SK-N-SH treated with all-trans-retinoic acid at 6 μM for 48 hours (cell line): ENCODE measurements at regions not wholly inside any gene's neighbourhood (a gene's known extent, or its start where the extent isn't known, plus 50 kb on each side); places are given as distances from the start of the nearest gene placed in this dataset.

Experiments
- ATAC-seq: fragments of 200-7000 bp; cut with Tn5 transposase; 3 replicates; pipeline ENCODE4 v1.9.1; 2020; ENCODE audit warnings: mild to moderate bottlenecking, moderate library complexity
- ARNTL ChIP-seq: fragments of 450-650 bp; formaldehyde crosslinking; IDR thresholded peaks from 2 replicates; pipeline ENCODE4 v1.5.0; 2020; ENCODE audit warnings: low read depth, mild to moderate bottlenecking, moderate library complexity, borderline replicate concordance
- CSDC2 ChIP-seq: fragments of 250-450 bp; sonication (Bioruptor Pico); IDR thresholded peaks from 2 replicates; pipeline ENCODE4 v1.5.0; 2020; ENCODE audit warnings: mild to moderate bottlenecking, moderate library complexity
- ESRRG ChIP-seq: fragments of 250-450 bp; sonication (Bioruptor Pico); IDR thresholded peaks from 2 replicates; pipeline ENCODE4 v1.6.1; 2021; ENCODE audit warnings: mild to moderate bottlenecking
- GLIS3 ChIP-seq: fragments of 250-450 bp; sonication (Bioruptor Pico); IDR thresholded peaks from 2 replicates; pipeline ENCODE4 v1.5.0; 2020; ENCODE audit warnings: mild to moderate bottlenecking, moderate library complexity
- ISL1 ChIP-seq: fragments of 250-450 bp; sonication (Bioruptor Pico); IDR thresholded peaks from 2 replicates; pipeline ENCODE4 v2.1.2; 2022; ENCODE audit warnings: mild to moderate bottlenecking, moderate library complexity
- OSR1 ChIP-seq: fragments of 250-450 bp; sonication (Bioruptor Pico); IDR thresholded peaks from 2 replicates; pipeline ENCODE4 v1.8.0; 2022; ENCODE audit warnings: moderate library complexity, mild to moderate bottlenecking, inconsistent platforms
- PPARA ChIP-seq: fragments of 250-450 bp; sonication (Bioruptor Pico); IDR thresholded peaks from 2 replicates; pipeline ENCODE4 v1.5.0; 2020; ENCODE audit warnings: mild to moderate bottlenecking, borderline replicate concordance
- RARB ChIP-seq: fragments of 250-450 bp; sonication (Bioruptor Pico); IDR thresholded peaks from 2 replicates; pipeline ENCODE4 v1.8.0; 2021; ENCODE audit warnings: mild to moderate bottlenecking, moderate library complexity
- SNAI2 ChIP-seq: fragments of 250-450 bp; sonication (Bioruptor Pico); IDR thresholded peaks from 2 replicates; pipeline ENCODE4 v1.5.0; 2020; ENCODE audit warnings: mild to moderate bottlenecking, moderate library complexity
- TCF4 ChIP-seq: fragments of 250-450 bp; sonication (Bioruptor Pico); IDR thresholded peaks from 2 replicates; pipeline ENCODE4 v1.8.0; 2021; ENCODE audit warnings: mild to moderate bottlenecking, moderate library complexity, borderline replicate concordance
- TOX ChIP-seq: fragments of 250-450 bp; sonication (Bioruptor Pico); IDR thresholded peaks from 2 replicates; pipeline ENCODE4 v1.8.0; 2021; ENCODE audit warnings: mild to moderate bottlenecking, moderate library complexity, borderline replicate concordance
- ZC3H10 ChIP-seq: fragments of 250-450 bp; sonication (Bioruptor Pico); IDR thresholded peaks from 2 replicates; pipeline ENCODE4 v1.5.1; 2021; ENCODE audit warnings: mild to moderate bottlenecking, moderate library complexity
- ZFP3 ChIP-seq: fragments of 250-450 bp; sonication (Bioruptor Pico); IDR thresholded peaks from 2 replicates; pipeline ENCODE4 v1.5.0; 2020; ENCODE audit warnings: mild to moderate bottlenecking, moderate library complexity
- ZFP30 ChIP-seq: fragments of 450-650 bp; formaldehyde crosslinking; IDR thresholded peaks from 2 replicates; pipeline ENCODE4 v1.5.0; 2022; ENCODE audit warnings: mild to moderate bottlenecking, moderate library complexity
- ZNF565 ChIP-seq: fragments of 450-650 bp; formaldehyde crosslinking; conservative IDR thresholded peaks from 2 replicates; pipeline ENCODE4 v1.5.0; 2020; ENCODE audit warnings: low read depth, mild to moderate bottlenecking, moderate library complexity
- ZNF70 ChIP-seq: fragments of 450-650 bp; formaldehyde crosslinking; IDR thresholded peaks from 2 replicates; pipeline ENCODE4 v1.5.0; 2020; ENCODE audit warnings: mild to moderate bottlenecking, moderate library complexity
- TF ChIP-seq, protein P1 (sequence below): fragments of 250-450 bp; sonication (Bioruptor Pico); IDR thresholded peaks from 2 replicates; pipeline ENCODE4 v1.8.0; 2021; ENCODE audit warnings: low read depth, mild to moderate bottlenecking, moderate library complexity, borderline replicate concordance
- TF ChIP-seq, protein P2 (sequence below): fragments of 250-450 bp; sonication (Bioruptor Pico); IDR thresholded peaks from 2 replicates; pipeline ENCODE4 v1.5.1; 2021; ENCODE audit warnings: mild to moderate bottlenecking, moderate library complexity
- TF ChIP-seq, protein P3 (sequence below): fragments of 250-450 bp; sonication (Bioruptor Pico); IDR thresholded peaks from 2 replicates; pipeline ENCODE4 v1.5.1; 2020; ENCODE audit warnings: low read depth, mild to moderate bottlenecking, moderate library complexity
- TF ChIP-seq, protein P4 (sequence below): fragments of 250-450 bp; sonication (Bioruptor Pico); IDR thresholded peaks from 2 replicates; pipeline ENCODE4 v1.5.0; 2020; ENCODE audit warnings: mild to moderate bottlenecking, moderate library complexity
- TF ChIP-seq, protein P5 (sequence below): fragments of 250-450 bp; sonication (Bioruptor Pico); IDR thresholded peaks from 2 replicates; pipeline ENCODE4 v1.8.0; 2020; ENCODE audit warnings: mild to moderate bottlenecking, moderate library complexity, borderline replicate concordance

DNA sequence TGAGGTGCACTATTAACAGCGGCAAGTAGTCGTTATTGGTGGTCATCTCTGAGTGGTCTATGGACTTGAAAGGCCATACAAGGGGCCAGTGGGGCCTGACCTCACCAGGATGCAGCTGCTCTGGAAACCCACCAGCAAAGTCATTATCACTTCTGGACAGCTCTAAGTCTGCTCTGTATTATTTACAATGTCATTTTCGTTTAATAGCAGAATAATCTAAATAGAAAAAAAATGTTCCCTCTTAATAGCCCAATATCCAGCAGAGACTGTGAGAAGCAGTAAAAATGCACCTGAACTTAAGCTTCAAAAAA is 85.0 kb upstream of the EED start:
- TF ChIP-seq ARNTL, result no peak
- no peak for TF ChIP-seq OSR1 (CRISPR knock-in tag)
- TF ChIP-seq ZNF70 (CRISPR knock-in tag), result no peak
- TF ChIP-seq RARB, result no peak
- TF ChIP-seq, protein P1, sequence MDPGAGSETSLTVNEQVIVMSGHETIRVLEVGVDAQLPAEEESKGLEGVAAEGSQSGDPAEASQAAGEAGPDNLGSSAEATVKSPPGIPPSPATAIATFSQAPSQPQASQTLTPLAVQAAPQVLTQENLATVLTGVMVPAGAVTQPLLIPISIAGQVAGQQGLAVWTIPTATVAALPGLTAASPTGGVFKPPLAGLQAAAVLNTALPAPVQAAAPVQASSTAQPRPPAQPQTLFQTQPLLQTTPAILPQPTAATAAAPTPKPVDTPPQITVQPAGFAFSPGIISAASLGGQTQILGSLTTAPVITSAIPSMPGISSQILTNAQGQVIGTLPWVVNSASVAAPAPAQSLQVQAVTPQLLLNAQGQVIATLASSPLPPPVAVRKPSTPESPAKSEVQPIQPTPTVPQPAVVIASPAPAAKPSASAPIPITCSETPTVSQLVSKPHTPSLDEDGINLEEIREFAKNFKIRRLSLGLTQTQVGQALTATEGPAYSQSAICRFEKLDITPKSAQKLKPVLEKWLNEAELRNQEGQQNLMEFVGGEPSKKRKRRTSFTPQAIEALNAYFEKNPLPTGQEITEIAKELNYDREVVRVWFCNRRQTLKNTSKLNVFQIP (CRISPR knock-in tag), result no peak
- TF ChIP-seq CSDC2 (CRISPR knock-in tag), result no peak
- no peak for TF ChIP-seq TOX (CRISPR knock-in tag)
- TF ChIP-seq ESRRG, result no peak
- TF ChIP-seq ZC3H10 (CRISPR knock-in tag), result no peak
- no peak for TF ChIP-seq ISL1 (CRISPR knock-in tag)
- TF ChIP-seq ZFP3 (CRISPR knock-in tag), result no peak
- TF ChIP-seq, protein P2, sequence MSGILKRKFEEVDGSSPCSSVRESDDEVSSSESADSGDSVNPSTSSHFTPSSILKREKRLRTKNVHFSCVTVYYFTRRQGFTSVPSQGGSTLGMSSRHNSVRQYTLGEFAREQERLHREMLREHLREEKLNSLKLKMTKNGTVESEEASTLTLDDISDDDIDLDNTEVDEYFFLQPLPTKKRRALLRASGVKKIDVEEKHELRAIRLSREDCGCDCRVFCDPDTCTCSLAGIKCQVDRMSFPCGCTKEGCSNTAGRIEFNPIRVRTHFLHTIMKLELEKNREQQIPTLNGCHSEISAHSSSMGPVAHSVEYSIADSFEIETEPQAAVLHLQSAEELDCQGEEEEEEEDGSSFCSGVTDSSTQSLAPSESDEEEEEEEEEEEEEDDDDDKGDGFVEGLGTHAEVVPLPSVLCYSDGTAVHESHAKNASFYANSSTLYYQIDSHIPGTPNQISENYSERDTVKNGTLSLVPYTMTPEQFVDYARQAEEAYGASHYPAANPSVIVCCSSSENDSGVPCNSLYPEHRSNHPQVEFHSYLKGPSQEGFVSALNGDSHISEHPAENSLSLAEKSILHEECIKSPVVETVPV (CRISPR knock-in tag), result no peak
- TF ChIP-seq PPARA (CRISPR knock-in tag), result no peak
- no peak for TF ChIP-seq TCF4 (CRISPR knock-in tag)
- TF ChIP-seq ZNF565 (CRISPR knock-in tag), result no peak
- TF ChIP-seq, protein P3, sequence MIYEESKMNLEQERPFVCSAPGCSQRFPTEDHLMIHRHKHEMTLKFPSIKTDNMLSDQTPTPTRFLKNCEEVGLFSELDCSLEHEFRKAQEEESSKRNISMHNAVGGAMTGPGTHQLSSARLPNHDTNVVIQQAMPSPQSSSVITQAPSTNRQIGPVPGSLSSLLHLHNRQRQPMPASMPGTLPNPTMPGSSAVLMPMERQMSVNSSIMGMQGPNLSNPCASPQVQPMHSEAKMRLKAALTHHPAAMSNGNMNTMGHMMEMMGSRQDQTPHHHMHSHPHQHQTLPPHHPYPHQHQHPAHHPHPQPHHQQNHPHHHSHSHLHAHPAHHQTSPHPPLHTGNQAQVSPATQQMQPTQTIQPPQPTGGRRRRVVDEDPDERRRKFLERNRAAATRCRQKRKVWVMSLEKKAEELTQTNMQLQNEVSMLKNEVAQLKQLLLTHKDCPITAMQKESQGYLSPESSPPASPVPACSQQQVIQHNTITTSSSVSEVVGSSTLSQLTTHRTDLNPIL (CRISPR knock-in tag), result no peak
- TF ChIP-seq ZFP30 (CRISPR knock-in tag), result no peak
- TF ChIP-seq, protein P4, sequence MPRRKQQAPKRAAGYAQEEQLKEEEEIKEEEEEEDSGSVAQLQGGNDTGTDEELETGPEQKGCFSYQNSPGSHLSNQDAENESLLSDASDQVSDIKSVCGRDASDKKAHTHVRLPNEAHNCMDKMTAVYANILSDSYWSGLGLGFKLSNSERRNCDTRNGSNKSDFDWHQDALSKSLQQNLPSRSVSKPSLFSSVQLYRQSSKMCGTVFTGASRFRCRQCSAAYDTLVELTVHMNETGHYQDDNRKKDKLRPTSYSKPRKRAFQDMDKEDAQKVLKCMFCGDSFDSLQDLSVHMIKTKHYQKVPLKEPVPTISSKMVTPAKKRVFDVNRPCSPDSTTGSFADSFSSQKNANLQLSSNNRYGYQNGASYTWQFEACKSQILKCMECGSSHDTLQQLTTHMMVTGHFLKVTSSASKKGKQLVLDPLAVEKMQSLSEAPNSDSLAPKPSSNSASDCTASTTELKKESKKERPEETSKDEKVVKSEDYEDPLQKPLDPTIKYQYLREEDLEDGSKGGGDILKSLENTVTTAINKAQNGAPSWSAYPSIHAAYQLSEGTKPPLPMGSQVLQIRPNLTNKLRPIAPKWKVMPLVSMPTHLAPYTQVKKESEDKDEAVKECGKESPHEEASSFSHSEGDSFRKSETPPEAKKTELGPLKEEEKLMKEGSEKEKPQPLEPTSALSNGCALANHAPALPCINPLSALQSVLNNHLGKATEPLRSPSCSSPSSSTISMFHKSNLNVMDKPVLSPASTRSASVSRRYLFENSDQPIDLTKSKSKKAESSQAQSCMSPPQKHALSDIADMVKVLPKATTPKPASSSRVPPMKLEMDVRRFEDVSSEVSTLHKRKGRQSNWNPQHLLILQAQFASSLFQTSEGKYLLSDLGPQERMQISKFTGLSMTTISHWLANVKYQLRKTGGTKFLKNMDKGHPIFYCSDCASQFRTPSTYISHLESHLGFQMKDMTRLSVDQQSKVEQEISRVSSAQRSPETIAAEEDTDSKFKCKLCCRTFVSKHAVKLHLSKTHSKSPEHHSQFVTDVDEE, result no peak
- TF ChIP-seq GLIS3 (CRISPR knock-in tag), result no peak
- TF ChIP-seq, protein P5, sequence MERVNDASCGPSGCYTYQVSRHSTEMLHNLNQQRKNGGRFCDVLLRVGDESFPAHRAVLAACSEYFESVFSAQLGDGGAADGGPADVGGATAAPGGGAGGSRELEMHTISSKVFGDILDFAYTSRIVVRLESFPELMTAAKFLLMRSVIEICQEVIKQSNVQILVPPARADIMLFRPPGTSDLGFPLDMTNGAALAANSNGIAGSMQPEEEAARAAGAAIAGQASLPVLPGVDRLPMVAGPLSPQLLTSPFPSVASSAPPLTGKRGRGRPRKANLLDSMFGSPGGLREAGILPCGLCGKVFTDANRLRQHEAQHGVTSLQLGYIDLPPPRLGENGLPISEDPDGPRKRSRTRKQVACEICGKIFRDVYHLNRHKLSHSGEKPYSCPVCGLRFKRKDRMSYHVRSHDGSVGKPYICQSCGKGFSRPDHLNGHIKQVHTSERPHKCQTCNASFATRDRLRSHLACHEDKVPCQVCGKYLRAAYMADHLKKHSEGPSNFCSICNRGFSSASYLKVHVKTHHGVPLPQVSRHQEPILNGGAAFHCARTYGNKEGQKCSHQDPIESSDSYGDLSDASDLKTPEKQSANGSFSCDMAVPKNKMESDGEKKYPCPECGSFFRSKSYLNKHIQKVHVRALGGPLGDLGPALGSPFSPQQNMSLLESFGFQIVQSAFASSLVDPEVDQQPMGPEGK, result no peak
- ATAC-seq, result no peak

DNA sequence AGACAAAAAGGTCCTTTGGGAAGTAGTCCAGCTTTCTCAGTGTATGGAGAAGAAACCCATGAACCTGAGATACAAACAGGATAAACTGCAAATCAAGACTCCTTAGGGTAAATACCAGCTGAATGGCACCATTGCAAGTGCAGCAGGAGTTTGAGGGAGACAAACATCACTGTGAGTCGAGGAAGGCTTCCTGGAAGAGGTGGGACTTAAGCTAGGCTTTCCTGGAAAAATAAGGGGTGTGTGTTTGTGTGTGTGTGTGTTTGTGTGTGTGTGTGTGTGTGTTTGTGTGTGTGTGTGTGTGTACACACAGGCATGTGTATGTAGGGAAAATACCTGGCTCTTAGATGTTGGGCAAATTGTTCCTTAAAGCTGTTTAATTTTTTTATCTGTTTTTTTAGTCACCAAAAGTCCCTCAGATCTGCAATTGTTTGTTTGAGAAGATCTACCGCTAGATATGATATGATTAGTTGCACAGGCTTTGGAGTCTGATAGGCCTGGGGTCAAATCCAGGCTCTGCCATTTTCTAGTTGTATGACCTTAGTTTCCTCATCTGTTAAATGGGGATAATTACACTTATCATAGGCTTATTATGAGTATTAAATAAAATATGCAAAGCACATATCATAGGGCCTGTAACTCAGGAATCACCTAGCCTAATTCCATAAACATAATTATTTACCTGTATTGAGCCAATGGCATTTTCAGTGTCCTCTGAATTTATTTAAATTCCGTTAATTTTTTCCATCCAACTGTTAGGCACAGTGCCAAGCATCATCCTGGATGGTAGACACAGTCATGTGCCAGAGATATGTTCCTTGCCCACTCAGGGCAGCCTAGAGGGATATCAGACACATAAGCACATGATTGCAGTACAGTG is 85.6 kb upstream of the EED start:
- ATAC-seq, result no peak
- TF ChIP-seq ISL1 (CRISPR knock-in tag) (no peak), ZNF70 (CRISPR knock-in tag) (no peak), SNAI2 (CRISPR knock-in tag) (no peak), ESRRG (no peak), CSDC2 (CRISPR knock-in tag) (no peak), ZFP3 (CRISPR knock-in tag) (no peak)
- TF ChIP-seq, protein P5, result no peak
- TF ChIP-seq, protein P4, result no peak
- TF ChIP-seq, protein P1 (CRISPR knock-in tag), result no peak
